Upper lobe of left lung (tissue), 6 donors: ENCODE measurements at regions not wholly inside any gene's neighbourhood (a gene's known extent, or its start where the extent isn't known, plus 50 kb on each side); places are given as distances from the start of the nearest gene placed in this dataset.

Source experiments
- ATAC-seq, 2 donors: fragments of 200-7000 bp; cut with Tn5 transposase; one replicate each; pipeline ENCODE4 v1.9.1; 2022; ENCODE audit warnings: mild to moderate bottlenecking in 2 of 2, moderate library complexity in 2 of 2; ENCODE audit not compliant: low FRiP score in 2 of 2
- DNase-seq, 2 donors: peaks; one replicate each; pipeline ENCODE4 v3.0.0-alpha.2; 2019 to 2020
- H3K27ac ChIP-seq, 4 donors: fragments of 200-600 bp; sonication (generic); one replicate each; pipeline ENCODE4 v1.5.1; 2016 to 2019
- H3K27me3 ChIP-seq, 4 donors: fragments of 200-600 bp; sonication (generic); one replicate each; pipeline ENCODE4 v1.5.1; 2017 to 2019
- H3K36me3 ChIP-seq, 4 donors: fragments of 200-600 bp; sonication (generic); one replicate each; pipeline ENCODE4 v1.5.1; 2016 to 2019
- H3K4me1 ChIP-seq, 4 donors: fragments of 200-600 bp; sonication (generic); one replicate each; pipeline ENCODE4 v1.5.1; 2018 to 2019
- H3K4me3 ChIP-seq, 4 donors: fragments of 200-600 bp; sonication (generic); one replicate each; pipeline ENCODE4 v1.5.1; 2017 to 2019; ENCODE audit warnings: mild to moderate bottlenecking in 2 of 4, moderate library complexity in 1 of 4
- H3K9me3 ChIP-seq, 4 donors: fragments of 200-600 bp; sonication (generic); one replicate each; pipeline ENCODE4 v1.5.1; 2018 to 2019
- EP300 ChIP-seq, 4 donors: sonication (generic); formaldehyde crosslinking; IDR thresholded peaks; one replicate each; pipeline ENCODE4 v1.5.1; 2017; ENCODE audit warnings: antibody characterized with exemption in 4 of 4, control low read depth in 2 of 4
- POLR2A ChIP-seq, 4 donors: fragments of 450-650 bp; IDR thresholded peaks; one replicate each; pipeline ENCODE4 v1.5.1; 2016 to 2017; ENCODE audit warnings: antibody characterized with exemption in 4 of 4, mild to moderate bottlenecking in 2 of 4
- POLR2AphosphoS5 ChIP-seq, 2 donors: sonication (generic); formaldehyde crosslinking; IDR thresholded peaks; one replicate each; pipeline ENCODE4 v1.5.1; 2017; ENCODE audit warnings: antibody characterized with exemption in 2 of 2
- WGBS, 2 donors: methylation state at CpG; one replicate each; pipeline ENCODE4 v1.1.5; 2017 to 2018; 5-methylcytosine and 5-hydroxymethylcytosine counted together
- TF ChIP-seq, protein P1 (sequence below), 6 experiments: fragments of 450-650 bp in 4 of 6; fragments of 200-600 bp in 2 of 6; sonication (generic) in 2 of 6; IDR thresholded peaks; one replicate each; pipeline ENCODE4 v1.5.1; 2016 to 2019; ENCODE audit warnings: antibody characterized with exemption in 6 of 6
- donor health status: DM: no; HTN: no; CAD: no; lungs with moderate emphysema.
- donor health status: DM: no; HTN: yes; CAD: no; lungs with severe emphysema.

DNA sequence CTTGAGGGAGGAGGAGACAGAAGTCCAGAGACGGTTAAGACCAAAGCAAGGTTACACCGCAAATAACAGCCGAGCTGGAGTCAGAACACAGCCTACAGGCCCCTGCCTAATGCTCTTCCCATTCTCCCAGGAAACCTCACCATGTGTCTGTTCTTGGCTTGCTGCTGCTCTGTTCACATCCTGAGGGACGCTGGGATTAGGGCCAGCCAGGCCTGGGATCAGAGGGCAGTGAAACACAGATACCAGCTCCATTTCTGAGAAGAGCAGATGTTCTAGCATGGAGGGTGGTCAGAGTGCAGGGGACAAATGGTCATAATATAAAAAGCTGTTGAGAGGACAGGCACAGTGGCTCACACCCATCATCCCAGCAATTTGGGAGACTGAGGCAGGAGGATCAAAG lies 124.8 kb upstream of the LARP1 start:
- WGBS, 2 donors: 78 to 82% methylated on average over 3 to 4 of the region's 4 CpGs
- H3K27ac ChIP-seq: no peak overlapping the region
- no peaks in the 10 kb centered on the region for H3K27me3 ChIP-seq
- no peak overlapping the region for H3K4me3 ChIP-seq
- H3K4me1 ChIP-seq: no peaks in the 10 kb centered on the region
- TF ChIP-seq POLR2A (IDR thresholded peaks at IDR 0.05): no peak
- TF ChIP-seq EP300 (IDR thresholded peaks at IDR 0.05): no peak
- TF ChIP-seq POLR2AphosphoS5 (IDR thresholded peaks at IDR 0.05): no peak
- TF ChIP-seq, protein P1, sequence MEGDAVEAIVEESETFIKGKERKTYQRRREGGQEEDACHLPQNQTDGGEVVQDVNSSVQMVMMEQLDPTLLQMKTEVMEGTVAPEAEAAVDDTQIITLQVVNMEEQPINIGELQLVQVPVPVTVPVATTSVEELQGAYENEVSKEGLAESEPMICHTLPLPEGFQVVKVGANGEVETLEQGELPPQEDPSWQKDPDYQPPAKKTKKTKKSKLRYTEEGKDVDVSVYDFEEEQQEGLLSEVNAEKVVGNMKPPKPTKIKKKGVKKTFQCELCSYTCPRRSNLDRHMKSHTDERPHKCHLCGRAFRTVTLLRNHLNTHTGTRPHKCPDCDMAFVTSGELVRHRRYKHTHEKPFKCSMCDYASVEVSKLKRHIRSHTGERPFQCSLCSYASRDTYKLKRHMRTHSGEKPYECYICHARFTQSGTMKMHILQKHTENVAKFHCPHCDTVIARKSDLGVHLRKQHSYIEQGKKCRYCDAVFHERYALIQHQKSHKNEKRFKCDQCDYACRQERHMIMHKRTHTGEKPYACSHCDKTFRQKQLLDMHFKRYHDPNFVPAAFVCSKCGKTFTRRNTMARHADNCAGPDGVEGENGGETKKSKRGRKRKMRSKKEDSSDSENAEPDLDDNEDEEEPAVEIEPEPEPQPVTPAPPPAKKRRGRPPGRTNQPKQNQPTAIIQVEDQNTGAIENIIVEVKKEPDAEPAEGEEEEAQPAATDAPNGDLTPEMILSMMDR (IDR thresholded peaks at IDR 0.05): no peak
- H3K36me3 ChIP-seq: no peaks in the 10 kb centered on the region
- no peaks in the 10 kb centered on the region for H3K9me3 ChIP-seq
- no peak for DNase-seq
- no peak for ATAC-seq

DNA sequence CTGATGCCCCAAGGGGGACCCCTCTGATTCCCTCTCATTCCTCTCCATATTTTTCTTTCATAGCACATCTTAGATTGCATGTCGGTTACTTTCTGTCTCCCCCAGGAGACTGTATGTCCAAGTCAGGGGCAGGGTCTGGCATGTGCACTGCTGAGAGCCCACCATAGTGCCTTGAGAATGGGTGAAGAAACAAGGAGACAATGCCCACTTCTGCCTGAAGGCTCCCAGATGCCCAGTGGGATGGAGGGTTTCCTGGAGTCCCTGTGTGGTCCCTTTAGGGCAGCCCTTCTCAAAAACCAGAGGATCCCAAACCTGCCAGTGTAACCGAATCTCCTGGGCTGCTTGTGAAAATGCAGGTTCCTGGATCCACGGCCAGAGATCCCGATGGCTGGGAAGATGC lies 126.5 kb upstream of the LARP1 start:
- Histone ChIP-seq H3K36me3 (no peaks in the 10 kb centered on the region), H3K27me3 (no peaks in the 10 kb centered on the region), H3K4me1 (no peaks in the 10 kb centered on the region), H3K9me3 (no peaks in the 10 kb centered on the region), H3K27ac (peak overlapping the region in 1 of 4 donors; percentile 4), H3K4me3 (no peak overlapping the region)
- WGBS, 2 donors: 89 to 91% methylated on average over 2 to 4 of the region's 4 CpGs
- TF ChIP-seq POLR2A (IDR thresholded peaks at IDR 0.05) (no peak), EP300 (IDR thresholded peaks at IDR 0.05) (no peak), POLR2AphosphoS5 (IDR thresholded peaks at IDR 0.05) (no peak)
- TF ChIP-seq, protein P1 (IDR thresholded peaks at IDR 0.05): no peak
- no peak for ATAC-seq
- no peak for DNase-seq

DNA sequence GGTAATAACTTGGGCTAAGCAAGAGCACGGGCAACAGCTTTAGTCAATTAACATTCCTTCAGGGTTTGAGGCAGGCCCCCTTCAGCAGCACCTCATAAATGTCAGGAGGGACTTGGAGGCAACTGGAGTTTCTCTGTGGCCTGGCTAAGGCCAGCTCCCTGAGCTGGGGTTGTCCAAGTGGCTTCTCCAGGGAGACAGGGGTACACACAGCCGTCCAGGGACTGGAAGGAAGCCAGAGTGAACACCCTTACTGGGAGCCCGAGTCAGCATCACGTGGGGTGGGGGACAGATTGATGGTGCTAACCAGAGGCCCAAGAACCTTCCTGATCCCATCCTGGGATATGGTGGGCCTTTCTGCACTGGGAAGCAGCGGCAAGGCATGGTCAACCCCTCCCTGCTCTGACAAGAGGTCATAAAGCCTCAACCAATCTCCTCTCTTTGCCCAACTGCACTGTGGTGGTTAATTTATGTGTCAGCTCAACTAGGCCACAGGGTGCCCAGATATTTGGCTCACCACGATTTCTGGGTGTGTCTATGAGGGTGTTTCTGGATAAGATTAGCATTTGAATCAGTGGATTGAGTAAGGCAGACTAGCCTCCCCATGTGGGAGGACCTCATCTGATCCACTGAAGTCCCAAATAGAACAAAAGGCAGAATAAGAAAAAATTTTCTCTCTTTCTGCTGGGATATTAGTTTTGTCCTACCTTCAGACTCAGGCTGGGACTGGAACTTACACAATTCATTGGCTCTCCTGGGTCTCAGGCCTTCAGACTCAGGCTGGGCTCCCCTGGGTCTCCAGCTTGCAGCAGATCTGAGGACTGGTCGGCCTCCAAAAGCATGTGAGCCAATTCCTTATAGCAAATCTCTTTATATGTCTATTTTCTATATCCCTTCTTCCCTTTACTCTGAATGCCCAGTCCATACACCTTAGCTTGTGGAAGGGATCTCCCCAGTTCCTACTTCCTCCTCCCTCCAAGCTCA lies 127.2 kb upstream of the LARP1 start:
- peak; percentile 53 to 56 for ATAC-seq
- Histone ChIP-seq H3K27ac (peak overlapping the region in 1 of 4 donors; percentile 4), H3K36me3 (no peaks in the 10 kb centered on the region), H3K4me3 (no peak overlapping the region), H3K9me3 (no peaks in the 10 kb centered on the region), H3K4me1 (no peaks in the 10 kb centered on the region), H3K27me3 (no peaks in the 10 kb centered on the region)
- 49 to 64% methylated on average over 4 to 7 of the region's 7 CpGs for WGBS, 2 donors
- no peak for DNase-seq
- TF ChIP-seq POLR2AphosphoS5 (IDR thresholded peaks at IDR 0.05) (no peak), POLR2A (IDR thresholded peaks at IDR 0.05) (no peak)
- TF ChIP-seq, protein P1 (IDR thresholded peaks at IDR 0.05): no peak

DNA sequence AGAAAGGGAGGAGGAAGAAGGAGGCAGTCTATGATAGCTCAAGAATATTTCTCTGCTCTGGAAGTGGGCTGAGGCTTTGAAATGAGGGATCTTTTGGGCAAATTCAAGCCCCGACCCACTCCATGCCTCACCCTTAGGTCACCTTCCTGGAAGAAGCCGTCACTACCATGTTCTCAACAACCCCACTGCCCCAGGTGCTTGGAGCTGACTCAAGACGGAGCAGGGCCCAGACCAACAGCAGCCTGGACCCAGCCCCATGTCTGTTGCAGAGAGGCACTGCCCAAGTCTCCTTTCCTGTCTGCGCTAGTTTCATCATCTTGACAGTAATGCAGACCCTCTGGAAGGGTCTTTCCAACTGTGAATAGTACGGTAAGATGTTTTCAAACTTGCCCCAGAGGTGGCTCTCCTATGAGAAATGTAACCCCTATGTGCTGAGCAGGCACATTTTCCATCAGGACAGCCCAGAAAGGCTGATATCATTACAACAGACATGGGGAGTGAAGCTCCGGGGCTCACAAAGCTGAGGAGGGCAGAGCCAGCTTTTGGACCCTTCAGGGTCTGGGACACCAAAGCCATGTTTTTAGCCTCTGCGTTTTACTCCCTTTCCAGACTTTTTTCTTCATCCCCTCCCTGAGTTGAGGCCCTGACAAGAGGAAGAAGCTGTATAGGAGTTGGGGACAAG lies 128.2 kb upstream of the LARP1 start:
- no peaks in the 10 kb centered on the region for H3K4me1 ChIP-seq
- TF ChIP-seq EP300 (IDR thresholded peaks at IDR 0.05) (no peak), POLR2A (IDR thresholded peaks at IDR 0.05) (no peak), POLR2AphosphoS5 (IDR thresholded peaks at IDR 0.05) (no peak)
- TF ChIP-seq, protein P1 (IDR thresholded peaks at IDR 0.05): no peak
- WGBS, 2 donors: 73 to 75% methylated on average over 6 to 7 of the region's 7 CpGs
- no peaks in the 10 kb centered on the region for H3K36me3 ChIP-seq
- ATAC-seq (no peak), DNase-seq (no peak)
- H3K27ac ChIP-seq: no peak overlapping the region
- no peaks in the 10 kb centered on the region for H3K27me3 ChIP-seq
- no peaks in the 10 kb centered on the region for H3K9me3 ChIP-seq
- no peak overlapping the region for H3K4me3 ChIP-seq
